H1 (cell line): ENCODE measurements at regions not wholly inside any gene's neighbourhood (a gene's known extent, or its start where the extent isn't known, plus 50 kb on each side); places are given as distances from the start of the nearest gene placed in this dataset.

Experiments
- ASH2L ChIP-seq: fragments of 200-600, 300-600 bp; sonication (generic); IDR thresholded peaks from one replicate; pipeline ENCODE4 v1.7.1; 2017; ENCODE audit warnings: low read length
- CTCF ChIP-seq, 3 experiments: IDR thresholded peaks; 1 replicate in 2 of 3; 2 replicates in 1 of 3; pipeline versions ENCODE4 v1.5.1 to v1.6.1; 2011; ENCODE audit warnings: low read length in 3 of 3, mild to moderate bottlenecking in 3 of 3, inconsistent platforms in 2 of 3, low read depth in 1 of 3, moderate library complexity in 1 of 3; ENCODE audit not compliant: insufficient read depth in 1 of 3; ENCODE audit errors: control extremely low read depth in 1 of 3
- EP300 ChIP-seq, 2 experiments: IDR thresholded peaks; 1 replicate in 1 of 2; 2 replicates in 1 of 2; pipeline ENCODE4 v1.6.1; 2011 to 2012; ENCODE audit warnings: low read depth in 2 of 2, low read length in 2 of 2, mild to moderate bottlenecking in 2 of 2, borderline replicate concordance in 1 of 2, inconsistent platforms in 1 of 2, moderate library complexity in 1 of 2
- EZH2 ChIP-seq: fragments of 200-600 bp; sonication (generic); IDR thresholded peaks from 2 replicates; pipeline ENCODE4 v1.7.1; 2012; ENCODE audit warnings: low read depth, mild to moderate bottlenecking, moderate library complexity, low read length, inconsistent platforms; ENCODE audit not compliant: severe bottlenecking
- JUND ChIP-seq: IDR thresholded peaks from 2 replicates; pipeline ENCODE4 v1.6.1; 2011; ENCODE audit warnings: mild to moderate bottlenecking, improper control_type of control experiment, low read length
- POLR2AphosphoS5 ChIP-seq: IDR thresholded peaks from 2 replicates; pipeline ENCODE4 v1.6.1; 2011; ENCODE audit warnings: low read depth, low read length
- SIN3A ChIP-seq, 2 experiments: IDR thresholded peaks in 1 of 2; conservative IDR thresholded peaks in 1 of 2; 2 replicates each; pipeline ENCODE4 v1.6.1; 2011 to 2012; ENCODE audit warnings: low read length in 2 of 2, improper control_type of control experiment in 1 of 2, low read depth in 1 of 2, mild to moderate bottlenecking in 1 of 2
- SRF ChIP-seq: IDR thresholded peaks from 2 replicates; pipeline ENCODE4 v1.6.1; 2011; ENCODE audit warnings: mild to moderate bottlenecking, low read depth, low read length, moderate library complexity
- YY1 ChIP-seq: IDR thresholded peaks from 2 replicates; pipeline ENCODE4 v1.6.1; 2011; ENCODE audit warnings: low read depth, mild to moderate bottlenecking, low read length

- TF ChIP-seq JUND, result no peak
- no peak for TF ChIP-seq SRF
- TF ChIP-seq YY1, result no peak
- TF ChIP-seq EZH2, result no peak
- TF ChIP-seq CTCF (IDR thresholded peaks at IDR 0.05; ENCODE audit: control extremely low read depth in 1 of 3, insufficient read depth in 1 of 3, low read depth in 1 of 3, low read length in 3 of 3), result no peak
- TF ChIP-seq POLR2AphosphoS5, result no peak
- TF ChIP-seq EP300 (IDR thresholded peaks at IDR 0.05; ENCODE audit: borderline replicate concordance in 1 of 2, low read depth in 2 of 2, low read length in 2 of 2), result no peak
- no peak for TF ChIP-seq SIN3A (conservative IDR thresholded peaks at IDR 0.05 in 1 of 2, IDR thresholded peaks at IDR 0.05 in 1 of 2; ENCODE audit: low read depth in 1 of 2, low read length in 2 of 2)
- no peak for TF ChIP-seq ASH2L
These were observed 415.4 kb upstream of the KLHL1 start for GRCh38 chr13:70523622-70524021.
